Neuronal stem cell (in vitro differentiated cells): ENCODE measurements at regions not wholly inside any gene's neighbourhood (a gene's known extent, or its start where the extent isn't known, plus 50 kb on each side); places are given as distances from the start of the nearest gene placed in this dataset.

ENCODE experiments used
- DNase-seq: peaks from one replicate; pipeline ENCODE4 v3.0.0-alpha.2; 2013; ENCODE audit warnings: low spot score
- H2AFZ ChIP-seq: one replicate; pipeline ENCODE4 v1.6.1; 2013; ENCODE audit warnings: mild to moderate bottlenecking, low read length, inconsistent platforms
- H2AK5ac ChIP-seq: 2 replicates; pipeline ENCODE4 v1.6.1; 2013; ENCODE audit warnings: low read depth, mild to moderate bottlenecking, inconsistent platforms, low read length, moderate library complexity, mixed read lengths
- H2BK120ac ChIP-seq: 2 replicates; pipeline ENCODE4 v1.6.1; 2013; ENCODE audit warnings: low read depth, mild to moderate bottlenecking, inconsistent platforms, low read length, moderate library complexity, mixed read lengths
- H2BK12ac ChIP-seq: one replicate; pipeline ENCODE4 v1.6.1; 2013; ENCODE audit warnings: low read length, inconsistent platforms
- H2BK15ac ChIP-seq: 2 replicates; pipeline ENCODE4 v1.6.1; 2013; ENCODE audit warnings: mild to moderate bottlenecking, low read length, inconsistent platforms, mixed read lengths
- H2BK5ac ChIP-seq: one replicate; pipeline ENCODE4 v1.6.1; 2013; ENCODE audit warnings: inconsistent platforms, mild to moderate bottlenecking, low read length, moderate library complexity
- H3K14ac ChIP-seq: one replicate; pipeline ENCODE4 v1.6.1; 2013; ENCODE audit warnings: low read length, inconsistent platforms
- H3K18ac ChIP-seq: 2 replicates; pipeline ENCODE4 v1.6.1; 2013; ENCODE audit warnings: low read length, inconsistent platforms
- H3K23ac ChIP-seq: 2 replicates; pipeline ENCODE4 v1.6.1; 2013; ENCODE audit warnings: low read depth, mild to moderate bottlenecking, mixed read lengths, low read length, inconsistent platforms; ENCODE audit not compliant: poor library complexity
- H3K27ac ChIP-seq: replicated peaks from 3 replicates; pipeline ENCODE4 v1.5.1; 2013; ENCODE audit warnings: low read length, inconsistent platforms
- H3K27me3 ChIP-seq, 3 experiments: 2 replicates each; pipeline ENCODE4 v1.6.1; 2013; ENCODE audit warnings: low read length in 3 of 3, mild to moderate bottlenecking in 2 of 3, inconsistent platforms in 1 of 3, low read depth in 1 of 3, mixed read lengths in 1 of 3, moderate library complexity in 1 of 3; ENCODE audit not compliant: control insufficient read depth in 3 of 3, insufficient read depth in 3 of 3
- H3K36me3 ChIP-seq, 2 donors: replicated peaks in 1 of 2; 2 replicates each; pipeline ENCODE4 v1.6.1; 2013; ENCODE audit warnings: low read length in 2 of 2; ENCODE audit not compliant: control insufficient read depth in 2 of 2, insufficient read depth in 2 of 2
- H3K4ac ChIP-seq: 2 replicates; pipeline ENCODE4 v1.6.1; 2013; ENCODE audit warnings: inconsistent platforms, mild to moderate bottlenecking, low read length, moderate library complexity
- H3K4me1 ChIP-seq, 2 donors: 1 replicate in 1 of 2; 2 replicates in 1 of 2; pipeline ENCODE4 v1.6.1; 2013; ENCODE audit warnings: low read length in 2 of 2, low read depth in 1 of 2; ENCODE audit not compliant: control insufficient read depth in 2 of 2, insufficient read depth in 1 of 2
- H3K4me2 ChIP-seq: one replicate; pipeline ENCODE4 v1.6.1; 2013; ENCODE audit warnings: mild to moderate bottlenecking, low read length, inconsistent platforms; ENCODE audit not compliant: insufficient read depth, poor library complexity, severe bottlenecking
- H3K4me3 ChIP-seq, 2 donors: 2 replicates each; pipeline ENCODE4 v1.5.1; 2013; ENCODE audit warnings: low read length in 2 of 2, mild to moderate bottlenecking in 2 of 2, inconsistent platforms in 1 of 2, moderate library complexity in 1 of 2
- H3K79me1 ChIP-seq: one replicate; pipeline ENCODE4 v1.6.1; 2013; ENCODE audit warnings: low read depth, mild to moderate bottlenecking, inconsistent platforms, low read length, moderate library complexity
- H3K9ac ChIP-seq: one replicate; pipeline ENCODE4 v1.6.1; 2013; ENCODE audit warnings: mild to moderate bottlenecking, low read depth, low read length, inconsistent platforms; ENCODE audit not compliant: poor library complexity
- H3K9me3 ChIP-seq, 2 donors: replicated peaks in 1 of 2; 2 replicates each; pipeline versions ENCODE3 to v1.6.1; 2013; ENCODE audit warnings: low read length in 2 of 2, mild to moderate bottlenecking in 2 of 2, inconsistent platforms in 1 of 2, low read depth in 1 of 2, mixed read lengths in 1 of 2, moderate library complexity in 1 of 2; ENCODE audit not compliant: control insufficient read depth in 2 of 2, insufficient read depth in 1 of 2
- H4K8ac ChIP-seq: one replicate; pipeline ENCODE4 v1.6.1; 2013; ENCODE audit warnings: low read depth, mild to moderate bottlenecking, inconsistent platforms, low read length, moderate library complexity
- H4K91ac ChIP-seq: one replicate; pipeline ENCODE4 v1.6.1; 2013; ENCODE audit warnings: low read length, low read depth, mild to moderate bottlenecking, inconsistent platforms; ENCODE audit not compliant: poor library complexity
- WGBS, 2 donors: extraction: QIAGEN DNeasy Blood & Tissue Kit; methylation state at CpG; one replicate each; pipeline ENCODE4 v1.1.7; 2013; ENCODE audit warnings: missing lambda C conversion rate in 2 of 2, mixed read lengths in 1 of 2; ENCODE audit not compliant: insufficient read length in 2 of 2, insufficient replicate concordance in 1 of 2; ENCODE audit errors: extremely low coverage in 2 of 2; 5-methylcytosine and 5-hydroxymethylcytosine counted together

- WGBS, 2 donors, result no CpG with 5 or more reads among the region's 19 CpGs
These were observed 347.2 kb upstream of the SPOCK3 start for GRCh38 chr4:167581449-167581965.

GRCh38 chr4:167587361-167587760, 353.1 kb upstream of the SPOCK3 start:
- Histone ChIP-seq H2BK5ac (no peak overlapping the region), H3K79me1 (no peaks in the 10 kb centered on the region), H2AFZ (no peak overlapping the region), H3K4me3 (no peak overlapping the region), H3K36me3 (no peaks in the 10 kb centered on the region), H3K27me3 (no peaks in the 10 kb centered on the region), H3K18ac (no peak overlapping the region), H3K9me3 (no peaks in the 10 kb centered on the region), H2BK120ac (no peak overlapping the region), H3K9ac (no peak overlapping the region), H4K8ac (no peak overlapping the region), H3K14ac (no peak overlapping the region), H2BK15ac (no peak overlapping the region), H3K23ac (no peak overlapping the region), H2BK12ac (no peak overlapping the region), H3K4me2 (no peak overlapping the region), H3K4me1 (no peaks in the 10 kb centered on the region), H3K27ac (no peak overlapping the region), H4K91ac (no peak overlapping the region), H3K4ac (no peak overlapping the region), H2AK5ac (no peak overlapping the region)
- no CpG with 5 or more reads among the region's 5 CpGs for WGBS, 2 donors
- DNase-seq, result no peak

More at GRCh38 chr4:167581449-167581965, 347.2 kb upstream of the SPOCK3 start:
- Histone ChIP-seq H2BK12ac (no peak overlapping the region), H2AFZ (no peak overlapping the region), H3K79me1 (no peaks in the 10 kb centered on the region), H3K4me2 (no peak overlapping the region), H2BK120ac (no peak overlapping the region), H3K4me3 (no peak overlapping the region), H3K4ac (no peak overlapping the region), H2BK5ac (no peak overlapping the region), H3K36me3 (no peaks in the 10 kb centered on the region), H4K91ac (no peak overlapping the region), H3K4me1 (no peaks in the 10 kb centered on the region), H3K9me3 (peaks cover 0 to 4% of the 10 kb centered on the region in 2 donors), H3K23ac (no peak overlapping the region), H3K9ac (no peak overlapping the region), H4K8ac (no peak overlapping the region), H3K14ac (no peak overlapping the region), H3K27me3 (no peaks in the 10 kb centered on the region), H2BK15ac (no peak overlapping the region), H3K27ac (no peak overlapping the region), H2AK5ac (no peak overlapping the region), H3K18ac (peak overlapping the region; percentile 28)
- no peak for DNase-seq

GRCh38 chr4:167595898-167596297, 361.6 kb upstream of the SPOCK3 start:
- no peak overlapping the region for H3K9ac ChIP-seq
- H3K23ac ChIP-seq, result no peak overlapping the region
- H3K36me3 ChIP-seq, result no peaks in the 10 kb centered on the region
- no peak overlapping the region for H4K91ac ChIP-seq
- no peak for DNase-seq
- H2BK12ac ChIP-seq, result no peak overlapping the region
- no peak overlapping the region for H3K27ac ChIP-seq
- no peak overlapping the region for H2BK5ac ChIP-seq
- no peak overlapping the region for H2AK5ac ChIP-seq
- H2BK15ac ChIP-seq, result no peak overlapping the region
- H3K9me3 ChIP-seq, result no peaks in the 10 kb centered on the region
- no peaks in the 10 kb centered on the region for H3K27me3 ChIP-seq
- no peaks in the 10 kb centered on the region for H3K4me1 ChIP-seq
- no peak overlapping the region for H3K4ac ChIP-seq
- H2BK120ac ChIP-seq, result no peak overlapping the region
- no peak overlapping the region for H3K4me2 ChIP-seq
- H3K4me3 ChIP-seq, result no peak overlapping the region
- no peak overlapping the region for H4K8ac ChIP-seq
- H3K18ac ChIP-seq, result no peak overlapping the region
- H3K14ac ChIP-seq, result no peak overlapping the region
- no peaks in the 10 kb centered on the region for H3K79me1 ChIP-seq
- no CpG with 5 or more reads among the region's 3 CpGs for WGBS, 2 donors
- no peak overlapping the region for H2AFZ ChIP-seq

- Histone ChIP-seq H2BK15ac (no peak overlapping the region), H3K4me2 (no peak overlapping the region), H3K27ac (no peak overlapping the region), H3K27me3 (no peaks in the 10 kb centered on the region), H2BK5ac (no peak overlapping the region), H4K8ac (no peak overlapping the region), H3K4me1 (no peaks in the 10 kb centered on the region), H3K4ac (no peak overlapping the region), H3K36me3 (no peaks in the 10 kb centered on the region), H3K79me1 (no peaks in the 10 kb centered on the region), H3K4me3 (no peak overlapping the region), H2BK120ac (no peak overlapping the region), H3K9me3 (no peaks in the 10 kb centered on the region), H4K91ac (no peak overlapping the region), H3K23ac (no peak overlapping the region), H2AK5ac (no peak overlapping the region), H3K18ac (no peak overlapping the region), H3K14ac (no peak overlapping the region), H2BK12ac (no peak overlapping the region), H2AFZ (no peak overlapping the region), H3K9ac (no peak overlapping the region)
- WGBS, 2 donors, result no CpG with 5 or more reads among the region's 2 CpGs
- no peak for DNase-seq
These were observed 367.9 kb upstream of the SPOCK3 start for GRCh38 chr4:167602157-167602556.
